K562 (cell line): ENCODE measurements at regions not wholly inside any gene's neighbourhood (a gene's known extent, or its start where the extent isn't known, plus 50 kb on each side); places are given as distances from the start of the nearest gene placed in this dataset.

Source experiments
- ADNP ChIP-seq: fragments of 200-800 bp; sonication (Bioruptor generic); IDR thresholded peaks from 2 replicates; pipeline ENCODE4 v1.6.1; 2016; ENCODE audit warnings: missing genetic modification characterization, missing compliant biosample characterization
- CBX2 ChIP-seq: fragments of 200-600 bp; sonication (generic); IDR thresholded peaks from one replicate; pipeline ENCODE4 v1.6.1; 2012; ENCODE audit warnings: mild to moderate bottlenecking, low read length, inconsistent platforms; ENCODE audit not compliant: insufficient read depth, poor library complexity, severe bottlenecking
- PYGO2 ChIP-seq: fragments of 450-650 bp; IDR thresholded peaks from 2 replicates; pipeline ENCODE4 v1.6.1; 2016; ENCODE audit warnings: mild to moderate bottlenecking, missing genetic modification characterization, moderate library complexity, missing compliant biosample characterization
- TEAD4 ChIP-seq, 2 experiments: sonication (generic) in 1 of 2; formaldehyde crosslinking in 1 of 2; IDR thresholded peaks; 2 replicates each; pipeline versions ENCODE4 v1.6.1 to v1.8.0; 2012 to 2022; ENCODE audit warnings: borderline replicate concordance in 1 of 2, inconsistent platforms in 1 of 2, low read length in 1 of 2, mild to moderate bottlenecking in 1 of 2, missing genetic modification reagents in 1 of 2
- TRIM28 ChIP-seq: fragments of 450-650 bp; IDR thresholded peaks from 2 replicates; pipeline ENCODE4 v1.6.1; 2017
- ZNF431 ChIP-seq: sonication (generic); formaldehyde crosslinking; IDR thresholded peaks from 2 replicates; pipeline ENCODE4 v1.8.0; 2022; ENCODE audit warnings: mild to moderate bottlenecking, missing genetic modification reagents
- TF ChIP-seq, protein P1 (sequence below): fragments of 200-600 bp; sonication (generic); IDR thresholded peaks from one replicate; pipeline ENCODE4 v1.6.1; 2012; ENCODE audit warnings: mild to moderate bottlenecking, low read depth, low read length, inconsistent platforms
- TF ChIP-seq, protein P2 (sequence below): sonication (generic); formaldehyde crosslinking; IDR thresholded peaks from 2 replicates; pipeline ENCODE4 v1.8.0; 2022; ENCODE audit warnings: mild to moderate bottlenecking, missing genetic modification reagents

GRCh38 chr12:14191612-14192011 lies 173.9 kb upstream of the ATF7IP start (continued):
- TF ChIP-seq, protein P1, sequence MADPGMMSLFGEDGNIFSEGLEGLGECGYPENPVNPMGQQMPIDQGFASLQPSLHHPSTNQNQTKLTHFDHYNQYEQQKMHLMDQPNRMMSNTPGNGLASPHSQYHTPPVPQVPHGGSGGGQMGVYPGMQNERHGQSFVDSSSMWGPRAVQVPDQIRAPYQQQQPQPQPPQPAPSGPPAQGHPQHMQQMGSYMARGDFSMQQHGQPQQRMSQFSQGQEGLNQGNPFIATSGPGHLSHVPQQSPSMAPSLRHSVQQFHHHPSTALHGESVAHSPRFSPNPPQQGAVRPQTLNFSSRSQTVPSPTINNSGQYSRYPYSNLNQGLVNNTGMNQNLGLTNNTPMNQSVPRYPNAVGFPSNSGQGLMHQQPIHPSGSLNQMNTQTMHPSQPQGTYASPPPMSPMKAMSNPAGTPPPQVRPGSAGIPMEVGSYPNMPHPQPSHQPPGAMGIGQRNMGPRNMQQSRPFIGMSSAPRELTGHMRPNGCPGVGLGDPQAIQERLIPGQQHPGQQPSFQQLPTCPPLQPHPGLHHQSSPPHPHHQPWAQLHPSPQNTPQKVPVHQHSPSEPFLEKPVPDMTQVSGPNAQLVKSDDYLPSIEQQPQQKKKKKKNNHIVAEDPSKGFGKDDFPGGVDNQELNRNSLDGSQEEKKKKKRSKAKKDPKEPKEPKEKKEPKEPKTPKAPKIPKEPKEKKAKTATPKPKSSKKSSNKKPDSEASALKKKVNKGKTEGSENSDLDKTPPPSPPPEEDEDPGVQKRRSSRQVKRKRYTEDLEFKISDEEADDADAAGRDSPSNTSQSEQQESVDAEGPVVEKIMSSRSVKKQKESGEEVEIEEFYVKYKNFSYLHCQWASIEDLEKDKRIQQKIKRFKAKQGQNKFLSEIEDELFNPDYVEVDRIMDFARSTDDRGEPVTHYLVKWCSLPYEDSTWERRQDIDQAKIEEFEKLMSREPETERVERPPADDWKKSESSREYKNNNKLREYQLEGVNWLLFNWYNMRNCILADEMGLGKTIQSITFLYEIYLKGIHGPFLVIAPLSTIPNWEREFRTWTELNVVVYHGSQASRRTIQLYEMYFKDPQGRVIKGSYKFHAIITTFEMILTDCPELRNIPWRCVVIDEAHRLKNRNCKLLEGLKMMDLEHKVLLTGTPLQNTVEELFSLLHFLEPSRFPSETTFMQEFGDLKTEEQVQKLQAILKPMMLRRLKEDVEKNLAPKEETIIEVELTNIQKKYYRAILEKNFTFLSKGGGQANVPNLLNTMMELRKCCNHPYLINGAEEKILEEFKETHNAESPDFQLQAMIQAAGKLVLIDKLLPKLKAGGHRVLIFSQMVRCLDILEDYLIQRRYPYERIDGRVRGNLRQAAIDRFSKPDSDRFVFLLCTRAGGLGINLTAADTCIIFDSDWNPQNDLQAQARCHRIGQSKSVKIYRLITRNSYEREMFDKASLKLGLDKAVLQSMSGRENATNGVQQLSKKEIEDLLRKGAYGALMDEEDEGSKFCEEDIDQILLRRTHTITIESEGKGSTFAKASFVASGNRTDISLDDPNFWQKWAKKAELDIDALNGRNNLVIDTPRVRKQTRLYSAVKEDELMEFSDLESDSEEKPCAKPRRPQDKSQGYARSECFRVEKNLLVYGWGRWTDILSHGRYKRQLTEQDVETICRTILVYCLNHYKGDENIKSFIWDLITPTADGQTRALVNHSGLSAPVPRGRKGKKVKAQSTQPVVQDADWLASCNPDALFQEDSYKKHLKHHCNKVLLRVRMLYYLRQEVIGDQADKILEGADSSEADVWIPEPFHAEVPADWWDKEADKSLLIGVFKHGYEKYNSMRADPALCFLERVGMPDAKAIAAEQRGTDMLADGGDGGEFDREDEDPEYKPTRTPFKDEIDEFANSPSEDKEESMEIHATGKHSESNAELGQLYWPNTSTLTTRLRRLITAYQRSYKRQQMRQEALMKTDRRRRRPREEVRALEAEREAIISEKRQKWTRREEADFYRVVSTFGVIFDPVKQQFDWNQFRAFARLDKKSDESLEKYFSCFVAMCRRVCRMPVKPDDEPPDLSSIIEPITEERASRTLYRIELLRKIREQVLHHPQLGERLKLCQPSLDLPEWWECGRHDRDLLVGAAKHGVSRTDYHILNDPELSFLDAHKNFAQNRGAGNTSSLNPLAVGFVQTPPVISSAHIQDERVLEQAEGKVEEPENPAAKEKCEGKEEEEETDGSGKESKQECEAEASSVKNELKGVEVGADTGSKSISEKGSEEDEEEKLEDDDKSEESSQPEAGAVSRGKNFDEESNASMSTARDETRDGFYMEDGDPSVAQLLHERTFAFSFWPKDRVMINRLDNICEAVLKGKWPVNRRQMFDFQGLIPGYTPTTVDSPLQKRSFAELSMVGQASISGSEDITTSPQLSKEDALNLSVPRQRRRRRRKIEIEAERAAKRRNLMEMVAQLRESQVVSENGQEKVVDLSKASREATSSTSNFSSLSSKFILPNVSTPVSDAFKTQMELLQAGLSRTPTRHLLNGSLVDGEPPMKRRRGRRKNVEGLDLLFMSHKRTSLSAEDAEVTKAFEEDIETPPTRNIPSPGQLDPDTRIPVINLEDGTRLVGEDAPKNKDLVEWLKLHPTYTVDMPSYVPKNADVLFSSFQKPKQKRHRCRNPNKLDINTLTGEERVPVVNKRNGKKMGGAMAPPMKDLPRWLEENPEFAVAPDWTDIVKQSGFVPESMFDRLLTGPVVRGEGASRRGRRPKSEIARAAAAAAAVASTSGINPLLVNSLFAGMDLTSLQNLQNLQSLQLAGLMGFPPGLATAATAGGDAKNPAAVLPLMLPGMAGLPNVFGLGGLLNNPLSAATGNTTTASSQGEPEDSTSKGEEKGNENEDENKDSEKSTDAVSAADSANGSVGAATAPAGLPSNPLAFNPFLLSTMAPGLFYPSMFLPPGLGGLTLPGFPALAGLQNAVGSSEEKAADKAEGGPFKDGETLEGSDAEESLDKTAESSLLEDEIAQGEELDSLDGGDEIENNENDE: no peak
- TF ChIP-seq CBX2 (no peak), TEAD4 (IDR thresholded peaks at IDR 0.05; ENCODE audit: low read length) (no peak), TEAD4 (CRISPR knock-in tag; IDR thresholded peaks at IDR 0.05; ENCODE audit: borderline replicate concordance) (no peak), ZNF431 (CRISPR knock-in tag) (no peak), PYGO2 (tag) (no peak), TRIM28 (no peak), ADNP (no peak)
- TF ChIP-seq, protein P2, sequence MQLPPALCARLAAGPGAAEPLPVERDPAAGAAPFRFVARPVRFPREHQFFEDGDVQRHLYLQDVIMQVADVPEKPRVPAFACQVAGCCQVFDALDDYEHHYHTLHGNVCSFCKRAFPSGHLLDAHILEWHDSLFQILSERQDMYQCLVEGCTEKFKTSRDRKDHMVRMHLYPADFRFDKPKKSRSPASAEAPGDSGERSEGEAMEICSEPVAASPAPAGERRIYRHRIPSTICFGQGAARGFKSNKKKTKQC (CRISPR knock-in tag): no peak
